K562 (cell line): ENCODE measurements at regions not wholly inside any gene's neighbourhood (a gene's known extent, or its start where the extent isn't known, plus 50 kb on each side); places are given as distances from the start of the nearest gene placed in this dataset.

ENCODE experiments used
- ARID1B ChIP-seq: fragments of 450-650 bp; IDR thresholded peaks from 2 replicates; pipeline ENCODE4 v1.6.1; 2016; ENCODE audit warnings: antibody characterized with exemption, mild to moderate bottlenecking, inconsistent platforms
- BRCA1 ChIP-seq, 2 experiments: fragments of 450-650 bp in 1 of 2; sonication (generic) in 1 of 2; formaldehyde crosslinking in 1 of 2; IDR thresholded peaks; 2 replicates each; pipeline versions ENCODE4 v1.5.0 to v1.6.1; 2017 to 2020; ENCODE audit warnings: mild to moderate bottlenecking in 1 of 2, missing genetic modification reagents in 1 of 2
- CCNT2 ChIP-seq: IDR thresholded peaks from 2 replicates; pipeline ENCODE4 v1.6.1; 2011; ENCODE audit warnings: borderline replicate concordance, low read depth, mild to moderate bottlenecking, moderate library complexity, mixed read lengths, low read length; ENCODE audit not compliant: insufficient read length; ENCODE audit errors: extremely low read depth
- HLTF ChIP-seq: fragments of 450-650 bp; IDR thresholded peaks from 2 replicates; pipeline ENCODE4 v1.6.1; 2016
- HNRNPK ChIP-seq: fragments of 200-400 bp; formaldehyde crosslinking; IDR thresholded peaks from one replicate; pipeline ENCODE4 v1.6.1; 2018; ENCODE audit warnings: mild to moderate bottlenecking, low read depth, low read length; ENCODE audit not compliant: poor library complexity, severe bottlenecking
- ID3 ChIP-seq, 2 experiments: fragments of 250-450 bp in 1 of 2; fragments of 450-650 bp in 1 of 2; sonication (Bioruptor Pico) in 1 of 2; IDR thresholded peaks; 2 replicates each; pipeline versions ENCODE4 v1.6.1 to v1.8.0; 2016 to 2021; ENCODE audit warnings: mild to moderate bottlenecking in 2 of 2, moderate library complexity in 2 of 2, missing compliant biosample characterization in 1 of 2, missing genetic modification characterization in 1 of 2
- NKRF ChIP-seq: fragments of 450-650 bp; IDR thresholded peaks from 2 replicates; pipeline ENCODE4 v1.6.1; 2016; ENCODE audit warnings: borderline replicate concordance
- POLR3G ChIP-seq: IDR thresholded peaks from 2 replicates; pipeline ENCODE4 v1.6.1; 2011; ENCODE audit not compliant: insufficient read length, insufficient replicate concordance; ENCODE audit errors: extremely low read depth
- SIX5 ChIP-seq, 2 experiments: IDR thresholded peaks; 2 replicates each; pipeline ENCODE4 v1.6.1; 2011; ENCODE audit warnings: low read length in 2 of 2, borderline replicate concordance in 1 of 2, low read depth in 1 of 2, mild to moderate bottlenecking in 1 of 2, moderate library complexity in 1 of 2; ENCODE audit not compliant: insufficient read depth in 1 of 2
- STAT6 ChIP-seq: sonication (generic); formaldehyde crosslinking; IDR thresholded peaks from 2 replicates; pipeline ENCODE4 v1.8.1; 2023; ENCODE audit warnings: mild to moderate bottlenecking, missing genetic modification reagents
- THRAP3 ChIP-seq: fragments of 450-650 bp; IDR thresholded peaks from 2 replicates; pipeline ENCODE4 v1.6.1; 2016; ENCODE audit warnings: mild to moderate bottlenecking, inconsistent platforms, borderline replicate concordance
- ZNF764 ChIP-seq: fragments of 250-450 bp; sonication (Bioruptor Pico); IDR thresholded peaks from 2 replicates; pipeline ENCODE4 v1.4.0; 2020; ENCODE audit warnings: low read depth, mild to moderate bottlenecking, moderate library complexity

GRCh38 chr1:221612047-221612777 lies 129.7 kb downstream of the DUSP10 start (continued):
- no peak for TF ChIP-seq THRAP3
- TF ChIP-seq BRCA1 (IDR thresholded peaks at IDR 0.05): no peak
- no peak for TF ChIP-seq BRCA1 (CRISPR knock-in tag; IDR thresholded peaks at IDR 0.05)
- no peak for TF ChIP-seq ZNF764 (CRISPR knock-in tag)
- TF ChIP-seq STAT6 (CRISPR knock-in tag): no peak
- peak; percentile 58; the same call in 1 of the 2 replicates for TF ChIP-seq ARID1B
- no peak for TF ChIP-seq ID3 (CRISPR knock-in tag; IDR thresholded peaks at IDR 0.05)
- TF ChIP-seq ID3 (tag; IDR thresholded peaks at IDR 0.05): no peak
- no peak for TF ChIP-seq POLR3G
- no peak for TF ChIP-seq SIX5 (IDR thresholded peaks at IDR 0.05; ENCODE audit: borderline replicate concordance in 1 of 2, insufficient read depth in 1 of 2, low read depth in 1 of 2, low read length in 2 of 2)
- no peak for TF ChIP-seq HLTF
- TF ChIP-seq HNRNPK: no peak
- peak; percentile 33 for TF ChIP-seq CCNT2
- no peak for TF ChIP-seq NKRF
